ENCODE measurements at regions not wholly inside any gene's neighbourhood (a gene's known extent, or its start where the extent isn't known, plus 50 kb on each side); places are given as distances from the start of the nearest gene placed in this dataset.

DNA sequence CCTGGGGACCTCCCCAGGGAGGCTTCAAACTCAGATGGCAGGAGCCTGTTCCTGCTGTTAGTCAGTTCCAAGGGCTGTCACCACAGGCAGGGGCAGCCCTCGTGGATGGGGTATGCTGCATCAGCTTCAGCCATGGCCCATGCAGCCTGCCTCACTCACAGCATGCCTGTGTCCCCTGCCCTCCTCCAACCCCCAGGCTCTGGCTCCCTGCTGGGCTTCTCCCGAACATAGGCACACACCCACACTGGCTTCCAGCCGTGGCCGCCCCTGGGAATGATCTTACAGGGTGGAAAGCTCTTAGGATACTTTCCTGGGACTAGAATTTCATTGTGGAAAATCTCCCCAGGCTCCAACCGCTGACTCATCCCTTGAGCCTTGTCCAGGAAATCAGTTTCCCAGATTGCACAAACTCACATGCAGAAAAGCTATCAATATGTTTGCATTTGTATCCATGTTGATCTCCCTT, 163.8 kb downstream of the SEC61B start:
- TF ChIP-seq CTCF (IDR thresholded peaks at IDR 0.05; ENCODE audit: low read depth, low read length), result no peak
- Histone ChIP-seq H3K36me3 (no peaks in the 10 kb centered on the region), H3K4me3 (ENCODE audit: low read depth, low read length) (no peak overlapping the region), H3K9me3 (no peaks in the 10 kb centered on the region), H3K4me1 (peaks cover 18% of the 10 kb centered on the region), H3K27me3 (no peaks in the 10 kb centered on the region)
- DNase-seq, result peak; percentile 53

DNA sequence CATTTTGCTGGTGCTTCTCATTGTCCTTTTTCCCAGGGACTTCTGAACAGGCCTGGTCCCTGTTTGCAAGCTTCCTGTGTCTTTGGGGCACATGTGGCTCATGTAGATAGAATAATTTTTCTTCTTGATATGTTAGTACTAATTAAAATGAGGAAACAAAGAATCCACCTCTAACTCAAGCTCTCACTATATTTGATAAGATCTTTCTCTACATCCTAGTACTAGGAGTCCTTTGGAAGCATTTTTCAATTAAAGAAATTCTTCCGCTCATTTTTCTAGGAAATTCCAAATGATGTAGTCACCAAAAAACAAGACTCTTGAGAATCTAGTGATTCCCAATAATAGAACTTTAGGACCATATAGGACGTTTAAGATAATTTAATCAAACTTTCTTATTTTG, 165.3 kb downstream of the SEC61B start:
- Histone ChIP-seq H3K36me3 (no peaks in the 10 kb centered on the region), H3K27me3 (no peaks in the 10 kb centered on the region), H3K4me1 (peaks cover 18% of the 10 kb centered on the region), H3K9me3 (no peaks in the 10 kb centered on the region), H3K4me3 (ENCODE audit: low read depth, low read length) (no peak overlapping the region)
- TF ChIP-seq CTCF (IDR thresholded peaks at IDR 0.05; ENCODE audit: low read depth, low read length), result no peak
- DNase-seq, result no peak

DNA sequence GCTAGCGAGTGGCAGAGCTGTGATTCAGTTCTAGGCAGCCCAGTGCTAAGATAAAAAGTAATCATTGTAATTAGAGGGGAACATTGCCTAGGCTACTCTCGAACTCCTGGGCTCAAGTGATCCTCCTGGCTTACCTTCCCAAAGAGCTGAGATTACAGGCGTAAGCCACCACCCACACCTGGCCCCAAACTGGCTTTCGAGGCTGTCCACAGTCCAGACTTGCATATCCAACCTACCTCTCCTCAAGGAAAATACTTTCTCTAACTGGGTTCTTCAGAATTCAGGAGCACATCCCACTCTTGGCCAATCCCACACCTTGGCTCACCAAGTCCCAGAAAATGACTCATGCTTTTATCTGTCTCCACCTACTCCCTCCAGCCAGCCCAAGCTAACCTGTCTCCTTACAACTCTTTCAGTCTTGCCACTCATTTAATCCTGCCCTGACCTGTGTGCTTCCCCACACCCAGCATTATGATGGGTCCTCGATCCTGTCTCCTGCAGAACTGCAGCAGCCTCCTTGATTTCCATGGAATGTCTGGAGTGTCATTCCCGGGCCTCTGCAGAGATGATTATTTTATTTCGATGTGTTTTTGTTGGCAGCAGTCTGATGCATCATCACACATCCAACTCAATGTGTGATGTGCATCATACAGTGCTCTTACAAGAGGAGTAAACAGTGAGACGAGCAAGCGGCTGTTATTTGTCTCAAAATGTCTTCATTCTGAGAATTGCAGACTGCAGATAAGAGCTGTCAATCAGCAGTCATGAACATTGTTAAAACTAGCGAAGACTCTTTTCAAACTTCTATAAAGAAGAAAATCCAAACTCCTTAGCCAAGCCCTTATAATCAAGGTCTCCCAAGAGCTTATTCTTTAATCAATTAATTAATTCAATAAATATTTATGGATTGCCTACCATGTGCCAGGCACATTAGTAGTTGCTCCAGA, 167.3 kb downstream of the SEC61B start:
- Histone ChIP-seq H3K36me3 (no peaks in the 10 kb centered on the region), H3K9me3 (no peaks in the 10 kb centered on the region), H3K4me3 (ENCODE audit: low read depth, low read length) (no peak overlapping the region), H3K4me1 (peaks cover 18% of the 10 kb centered on the region), H3K27me3 (no peaks in the 10 kb centered on the region)
- no peak for DNase-seq
- no peak for TF ChIP-seq CTCF (IDR thresholded peaks at IDR 0.05; ENCODE audit: low read depth, low read length)

DNA sequence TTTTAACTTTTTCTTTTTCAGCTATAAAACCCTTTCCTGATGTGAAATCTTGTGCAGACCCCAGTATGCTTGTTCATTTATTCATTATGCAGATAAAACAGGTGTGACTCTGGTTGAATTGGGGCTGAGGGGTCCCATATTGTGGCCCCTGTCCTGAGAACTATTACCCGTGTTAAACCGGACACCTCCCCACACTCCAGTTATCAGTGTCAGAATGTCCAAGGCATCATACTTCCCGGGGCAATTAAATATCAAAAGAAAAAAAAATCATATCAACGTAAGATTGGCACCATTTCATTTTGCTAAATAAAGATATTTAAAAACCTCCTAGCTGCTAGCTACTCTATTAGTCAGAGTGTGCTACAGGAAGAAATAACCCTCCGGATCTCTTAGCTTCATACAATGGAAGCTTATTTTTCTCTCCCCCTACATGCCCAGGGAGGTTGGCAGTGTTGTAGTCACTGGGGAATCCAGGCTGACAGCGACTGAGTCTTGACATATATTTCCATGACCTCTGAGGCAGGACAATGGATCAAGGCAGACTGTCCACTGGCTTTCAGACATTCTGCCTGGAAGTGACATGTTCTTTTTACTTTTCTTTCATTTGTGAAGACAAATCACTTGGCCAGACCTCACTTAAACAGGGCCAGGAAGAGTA, 170.0 kb downstream of the SEC61B start:
- Histone ChIP-seq H3K4me3 (ENCODE audit: low read depth, low read length) (no peak overlapping the region), H3K9me3 (no peaks in the 10 kb centered on the region), H3K4me1 (peaks cover 2% of the 10 kb centered on the region; the same call in 1 of the 2 replicates), H3K27me3 (no peaks in the 10 kb centered on the region), H3K36me3 (no peaks in the 10 kb centered on the region)
- TF ChIP-seq CTCF (IDR thresholded peaks at IDR 0.05; ENCODE audit: low read depth, low read length), result no peak
- no peak for DNase-seq

GRCh38 chr9:99392986-99393385, 170.9 kb downstream of the SEC61B start:
- Histone ChIP-seq H3K4me1 (peaks cover 2% of the 10 kb centered on the region; the same call in 1 of the 2 replicates), H3K36me3 (no peaks in the 10 kb centered on the region), H3K27me3 (no peaks in the 10 kb centered on the region), H3K4me3 (ENCODE audit: low read depth, low read length) (no peak overlapping the region), H3K9me3 (no peaks in the 10 kb centered on the region)
- no peak for DNase-seq
- TF ChIP-seq CTCF (IDR thresholded peaks at IDR 0.05; ENCODE audit: low read depth, low read length), result no peak

Measured in BE2C (cell line).